Mesenchymal stem cell (in vitro differentiated cells and primary cell): ENCODE measurements at regions not wholly inside any gene's neighbourhood (a gene's known extent, or its start where the extent isn't known, plus 50 kb on each side); places are given as distances from the start of the nearest gene placed in this dataset.

Experiments
- DNase-seq: peaks from one replicate; pipeline ENCODE4 v3.0.0-alpha.2; 2013
- H2AFZ ChIP-seq: one replicate; pipeline ENCODE4 v1.6.1; 2013; ENCODE audit warnings: low read depth, mild to moderate bottlenecking, control low read depth, inconsistent platforms, low read length, moderate library complexity
- H2AK5ac ChIP-seq: 2 replicates; pipeline ENCODE4 v1.6.1; 2013; ENCODE audit warnings: low read length, moderate library complexity, mild to moderate bottlenecking, inconsistent platforms; ENCODE audit not compliant: severe bottlenecking
- H2BK120ac ChIP-seq: one replicate; pipeline ENCODE4 v1.6.1; 2013; ENCODE audit warnings: low read depth, mild to moderate bottlenecking, inconsistent platforms, low read length, moderate library complexity
- H2BK12ac ChIP-seq, 2 experiments: one replicate each; pipeline ENCODE4 v1.6.1; 2013; ENCODE audit warnings: inconsistent platforms in 2 of 2, low read length in 2 of 2, mild to moderate bottlenecking in 2 of 2, moderate library complexity in 2 of 2, control low read depth in 1 of 2
- H2BK15ac ChIP-seq: one replicate; pipeline ENCODE4 v1.6.1; 2013; ENCODE audit warnings: mild to moderate bottlenecking, low read depth, inconsistent platforms; ENCODE audit not compliant: poor library complexity, severe bottlenecking
- H2BK5ac ChIP-seq: 2 replicates; pipeline ENCODE4 v1.6.1; 2013; ENCODE audit warnings: low read depth, mild to moderate bottlenecking, low read length, control low read depth, inconsistent platforms; ENCODE audit not compliant: poor library complexity, severe bottlenecking
- H3K14ac ChIP-seq, 2 experiments: one replicate each; pipeline ENCODE4 v1.6.1; 2013; ENCODE audit warnings: inconsistent platforms in 2 of 2, low read length in 2 of 2, control low read depth in 1 of 2, mild to moderate bottlenecking in 1 of 2, moderate library complexity in 1 of 2
- H3K18ac ChIP-seq, 2 experiments: one replicate each; pipeline ENCODE4 v1.6.1; 2013; ENCODE audit warnings: inconsistent platforms in 2 of 2, low read length in 2 of 2, control low read depth in 1 of 2, low read depth in 1 of 2, mild to moderate bottlenecking in 1 of 2
- H3K23ac ChIP-seq, 2 experiments: one replicate each; pipeline ENCODE4 v1.6.1; 2013; ENCODE audit warnings: inconsistent platforms in 2 of 2, low read length in 2 of 2, mild to moderate bottlenecking in 2 of 2, moderate library complexity in 2 of 2, control low read depth in 1 of 2
- H3K27ac ChIP-seq: 2 replicates; pipeline ENCODE4 v1.5.1; 2013; ENCODE audit warnings: mild to moderate bottlenecking, moderate library complexity, low read length, control low read depth, inconsistent platforms; ENCODE audit not compliant: poor library complexity, severe bottlenecking
- H3K27me3 ChIP-seq, 2 experiments: 2 replicates each; pipeline versions ENCODE4 v1.6.1 to v1.7.0; 2013; ENCODE audit warnings: low read length in 2 of 2, mild to moderate bottlenecking in 2 of 2, moderate library complexity in 2 of 2, control low read depth in 1 of 2, inconsistent platforms in 1 of 2; ENCODE audit not compliant: control insufficient read depth in 1 of 2, insufficient read depth in 1 of 2
- H3K36me3 ChIP-seq, 2 experiments: 2 replicates each; pipeline versions ENCODE4 v1.6.1 to v1.7.0; 2013; ENCODE audit warnings: low read length in 2 of 2, control low read depth in 1 of 2, inconsistent platforms in 1 of 2, low read depth in 1 of 2, mild to moderate bottlenecking in 1 of 2; ENCODE audit not compliant: insufficient read depth in 2 of 2, control insufficient read depth in 1 of 2
- H3K4ac ChIP-seq, 2 experiments: one replicate each; pipeline ENCODE4 v1.6.1; 2013; ENCODE audit warnings: inconsistent platforms in 2 of 2, low read length in 2 of 2, mild to moderate bottlenecking in 2 of 2, moderate library complexity in 2 of 2, control low read depth in 1 of 2, low read depth in 1 of 2
- H3K4me1 ChIP-seq: 2 replicates; pipeline ENCODE4 v1.6.1; 2013; ENCODE audit warnings: low read depth, low read length, control low read depth; ENCODE audit not compliant: control insufficient read depth, insufficient read depth
- H3K4me2 ChIP-seq: 2 replicates; pipeline ENCODE4 v1.6.1; 2013; ENCODE audit warnings: low read length, mild to moderate bottlenecking, inconsistent platforms; ENCODE audit not compliant: poor library complexity, severe bottlenecking
- H3K4me3 ChIP-seq, 2 experiments: 2 replicates each; pipeline versions ENCODE4 v1.5.1 to v1.7.0; 2013; ENCODE audit warnings: low read length in 2 of 2, mild to moderate bottlenecking in 2 of 2, control low read depth in 1 of 2, low read depth in 1 of 2; ENCODE audit not compliant: insufficient read depth in 1 of 2
- H3K79me1 ChIP-seq: replicated peaks from 2 replicates; pipeline ENCODE4 v1.6.1; 2013; ENCODE audit warnings: mild to moderate bottlenecking, control low read depth, low read length, inconsistent platforms; ENCODE audit not compliant: poor library complexity, severe bottlenecking
- H3K9ac ChIP-seq: 2 replicates; pipeline ENCODE4 v1.7.0; 2013; ENCODE audit warnings: mild to moderate bottlenecking, low read length, moderate library complexity
- H3K9me3 ChIP-seq: 2 replicates; pipeline ENCODE4 v1.7.0; 2013; ENCODE audit warnings: mild to moderate bottlenecking, low read length; ENCODE audit not compliant: control insufficient read depth
- H4K8ac ChIP-seq: one replicate; pipeline ENCODE4 v1.6.1; 2013; ENCODE audit warnings: inconsistent platforms, mild to moderate bottlenecking, low read length, moderate library complexity
- H4K91ac ChIP-seq: one replicate; pipeline ENCODE4 v1.6.1; 2013; ENCODE audit warnings: mild to moderate bottlenecking, low read length, inconsistent platforms
- WGBS: methylation state at CpG from one replicate; pipeline ENCODE4 v1.1.7; 2013; ENCODE audit warnings: mixed read lengths; 5-methylcytosine and 5-hydroxymethylcytosine counted together

- H4K8ac ChIP-seq: no peak overlapping the region
- no peaks in the 10 kb centered on the region for H3K4me1 ChIP-seq
- no peak overlapping the region for H3K23ac ChIP-seq
- no peak overlapping the region for H4K91ac ChIP-seq
- no peak overlapping the region for H3K4me2 ChIP-seq
- no peak overlapping the region for H2BK5ac ChIP-seq
- H3K36me3 ChIP-seq: no peaks in the 10 kb centered on the region
- no peak overlapping the region for H2AK5ac ChIP-seq
- H3K9me3 ChIP-seq: peaks cover 11% of the 10 kb centered on the region
- DNase-seq: no peak
- H3K27ac ChIP-seq: no peak overlapping the region
- no peak overlapping the region for H3K4ac ChIP-seq
- H3K14ac ChIP-seq: no peak overlapping the region
- no peak overlapping the region for H2AFZ ChIP-seq
- no peak overlapping the region for H2BK12ac ChIP-seq
- H3K18ac ChIP-seq: no peak overlapping the region
- H3K4me3 ChIP-seq: no peak overlapping the region
- H2BK15ac ChIP-seq: no peak overlapping the region
- H2BK120ac ChIP-seq: no peak overlapping the region
- no peaks in the 10 kb centered on the region for H3K27me3 ChIP-seq
- WGBS: 38% methylated on average over 1 of the region's 3 CpGs
- no peaks in the 10 kb centered on the region for H3K79me1 ChIP-seq
- H3K9ac ChIP-seq: no peak overlapping the region
Measured at GRCh38 chr22:47789171-47789570, 1026.7 kb downstream of the TBC1D22A start.

- H3K9ac ChIP-seq: no peak overlapping the region
- no peaks in the 10 kb centered on the region for H3K79me1 ChIP-seq
- H2BK12ac ChIP-seq: no peak overlapping the region
- H2AK5ac ChIP-seq: no peak overlapping the region
- peaks cover 11% of the 10 kb centered on the region for H3K9me3 ChIP-seq
- 74% methylated on average over 11 of the region's 11 CpGs for WGBS
- H3K18ac ChIP-seq: no peak overlapping the region
- no peak overlapping the region for H2AFZ ChIP-seq
- H3K27me3 ChIP-seq: no peaks in the 10 kb centered on the region
- H3K27ac ChIP-seq: no peak overlapping the region
- no peak overlapping the region for H3K4me2 ChIP-seq
- no peak for DNase-seq
- H4K91ac ChIP-seq: no peak overlapping the region
- H3K36me3 ChIP-seq: no peaks in the 10 kb centered on the region
- no peak overlapping the region for H3K4me3 ChIP-seq
- no peaks in the 10 kb centered on the region for H3K4me1 ChIP-seq
- no peak overlapping the region for H3K4ac ChIP-seq
- no peak overlapping the region for H3K23ac ChIP-seq
- H2BK120ac ChIP-seq: no peak overlapping the region
- H4K8ac ChIP-seq: no peak overlapping the region
- no peak overlapping the region for H2BK15ac ChIP-seq
- H3K14ac ChIP-seq: no peak overlapping the region
- no peak overlapping the region for H2BK5ac ChIP-seq
Measured at GRCh38 chr22:47788461-47788860, 1026.0 kb downstream of the TBC1D22A start.

GRCh38 chr22:47787501-47788227 lies 1025.2 kb downstream of the TBC1D22A start:
- 62% methylated on average over 10 of the region's 10 CpGs for WGBS
- no peak overlapping the region for H3K4ac ChIP-seq
- no peak overlapping the region for H2AFZ ChIP-seq
- H2BK120ac ChIP-seq: no peak overlapping the region
- peaks cover 11% of the 10 kb centered on the region for H3K9me3 ChIP-seq
- no peak overlapping the region for H2BK12ac ChIP-seq
- no peaks in the 10 kb centered on the region for H3K36me3 ChIP-seq
- no peaks in the 10 kb centered on the region for H3K79me1 ChIP-seq
- H3K27me3 ChIP-seq: no peaks in the 10 kb centered on the region
- no peak overlapping the region for H2BK5ac ChIP-seq
- no peak overlapping the region for H2AK5ac ChIP-seq
- H3K4me2 ChIP-seq: peak overlapping the region; percentile 16
- H2BK15ac ChIP-seq: no peak overlapping the region
- no peak overlapping the region for H3K27ac ChIP-seq
- no peak overlapping the region for H3K14ac ChIP-seq
- no peak overlapping the region for H3K9ac ChIP-seq
- no peak overlapping the region for H3K18ac ChIP-seq
- DNase-seq: no peak
- H3K23ac ChIP-seq: no peak overlapping the region
- no peak overlapping the region for H3K4me3 ChIP-seq
- no peak overlapping the region for H4K91ac ChIP-seq
- H3K4me1 ChIP-seq: no peaks in the 10 kb centered on the region
- no peak overlapping the region for H4K8ac ChIP-seq

DNA sequence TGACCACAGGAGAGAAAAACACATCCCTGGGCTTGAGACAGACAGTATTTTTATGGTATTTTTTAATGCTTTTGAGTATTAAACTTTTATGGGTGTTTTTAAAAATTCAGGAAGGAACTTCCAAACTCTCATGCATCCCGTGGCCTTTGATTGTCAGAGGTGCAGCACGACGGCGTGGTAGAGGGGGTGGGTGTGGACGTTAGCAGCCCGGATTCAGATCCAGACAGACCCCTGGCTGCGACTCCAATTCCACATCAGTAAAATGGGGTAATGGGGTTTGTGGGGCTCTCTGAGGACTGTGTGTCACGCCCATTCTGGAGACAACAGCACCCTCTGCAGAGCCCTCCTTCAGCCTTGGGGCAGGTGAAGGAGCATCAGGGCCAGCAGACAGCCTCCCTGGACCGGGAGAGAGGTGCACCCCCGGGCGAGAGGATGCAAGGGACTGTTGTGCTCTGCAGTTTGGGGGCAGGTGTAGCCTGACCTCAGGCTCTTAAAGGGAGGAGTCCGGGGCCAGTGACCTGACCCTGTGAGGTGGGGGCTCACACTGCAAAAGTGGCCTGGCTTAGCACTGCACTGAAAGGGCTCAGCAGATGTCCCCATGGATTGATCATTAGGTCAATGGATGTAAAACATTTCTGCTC lies 1024.3 kb downstream of the TBC1D22A start:
- WGBS: 75% methylated on average over 12 of the region's 12 CpGs

More for the DNA sequence above, 1024.3 kb downstream of the TBC1D22A start:
- no peak overlapping the region for H2BK120ac ChIP-seq
- no peak overlapping the region for H3K4me3 ChIP-seq
- no peak overlapping the region for H3K27ac ChIP-seq
- no peak overlapping the region for H3K4ac ChIP-seq
- no peaks in the 10 kb centered on the region for H3K36me3 ChIP-seq
- no peak overlapping the region for H2AK5ac ChIP-seq
- H2BK12ac ChIP-seq: no peak overlapping the region
- no peak overlapping the region for H3K23ac ChIP-seq
- no peak overlapping the region for H3K14ac ChIP-seq
- DNase-seq: no peak
- no peak overlapping the region for H4K8ac ChIP-seq
- H3K27me3 ChIP-seq: no peaks in the 10 kb centered on the region
- no peak overlapping the region for H4K91ac ChIP-seq
- no peak overlapping the region for H2BK5ac ChIP-seq
- no peaks in the 10 kb centered on the region for H3K79me1 ChIP-seq
- H2BK15ac ChIP-seq: no peak overlapping the region
- H3K4me1 ChIP-seq: no peaks in the 10 kb centered on the region
- peaks cover 11% of the 10 kb centered on the region for H3K9me3 ChIP-seq
- no peak overlapping the region for H2AFZ ChIP-seq
- no peak overlapping the region for H3K4me2 ChIP-seq
- no peak overlapping the region for H3K18ac ChIP-seq
- no peak overlapping the region for H3K9ac ChIP-seq
